OCI-LY7 (cell line): ENCODE measurements at regions not wholly inside any gene's neighbourhood (a gene's known extent, or its start where the extent isn't known, plus 50 kb on each side); places are given as distances from the start of the nearest gene placed in this dataset.

Experiments
- CTCF ChIP-seq: fragments of 200-600 bp; sonication (generic); conservative IDR thresholded peaks from 2 replicates; pipeline ENCODE4 v1.5.1; 2014; ENCODE audit warnings: mild to moderate bottlenecking, antibody characterized with exemption, low read length, moderate library complexity, mixed read lengths
- EZH2phosphoT487 ChIP-seq: fragments of 200-600 bp; sonication (generic); IDR thresholded peaks from 2 replicates; pipeline ENCODE4 v1.6.1; 2018; ENCODE audit warnings: low read depth, borderline replicate concordance, mild to moderate bottlenecking, mixed run types, antibody characterized with exemption, low read length, moderate library complexity, mixed read lengths

GRCh38 chr11:91854780-91855179 lies 369.8 kb upstream of the FAT3 start:
- TF ChIP-seq CTCF = no peak
- no peak for TF ChIP-seq EZH2phosphoT487
